Fibroblast of villous mesenchyme (primary cell): ENCODE measurements at regions not wholly inside any gene's neighbourhood (a gene's known extent, or its start where the extent isn't known, plus 50 kb on each side); places are given as distances from the start of the nearest gene placed in this dataset.
A peak's percentile ranks its signal among the peaks of the same experiment; 100 is the strongest.

Experiments used
- DNase-seq: peaks from one replicate; pipeline ENCODE4 v3.0.0-alpha.2; 2010; ENCODE audit warnings: low read depth
- H3K4me3 ChIP-seq: 2 replicates; pipeline ENCODE4 v1.5.1; 2011; ENCODE audit warnings: low read depth, mild to moderate bottlenecking, low read length
- CTCF ChIP-seq: IDR thresholded peaks from 2 replicates; pipeline ENCODE4 v1.5.1; 2012; ENCODE audit warnings: low read depth, mild to moderate bottlenecking, low read length; ENCODE audit not compliant: insufficient read depth

DNA sequence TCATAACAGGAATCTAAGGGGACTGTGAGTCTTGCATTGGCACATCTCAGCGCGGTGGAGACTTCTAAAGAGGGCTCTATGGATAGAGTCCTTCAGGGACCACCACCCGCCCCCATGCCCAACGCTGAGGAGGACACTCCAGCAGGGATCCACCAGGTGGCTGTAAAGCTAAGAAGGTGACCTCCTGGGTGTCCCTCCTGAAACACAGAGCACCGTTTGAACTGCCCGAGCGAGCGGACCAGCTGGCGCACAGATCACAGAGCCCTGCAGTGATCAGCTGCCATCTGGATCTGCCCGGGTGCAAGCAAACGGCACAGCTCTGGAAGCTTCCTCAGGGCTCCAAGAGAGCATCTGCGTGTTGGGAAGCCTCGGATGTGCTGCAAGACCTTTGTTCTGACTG is 51.3 kb upstream of the LYST start:
- TF ChIP-seq CTCF, result no peak
- H3K4me3 ChIP-seq, result no peak overlapping the region
- DNase-seq, result no peak

DNA sequence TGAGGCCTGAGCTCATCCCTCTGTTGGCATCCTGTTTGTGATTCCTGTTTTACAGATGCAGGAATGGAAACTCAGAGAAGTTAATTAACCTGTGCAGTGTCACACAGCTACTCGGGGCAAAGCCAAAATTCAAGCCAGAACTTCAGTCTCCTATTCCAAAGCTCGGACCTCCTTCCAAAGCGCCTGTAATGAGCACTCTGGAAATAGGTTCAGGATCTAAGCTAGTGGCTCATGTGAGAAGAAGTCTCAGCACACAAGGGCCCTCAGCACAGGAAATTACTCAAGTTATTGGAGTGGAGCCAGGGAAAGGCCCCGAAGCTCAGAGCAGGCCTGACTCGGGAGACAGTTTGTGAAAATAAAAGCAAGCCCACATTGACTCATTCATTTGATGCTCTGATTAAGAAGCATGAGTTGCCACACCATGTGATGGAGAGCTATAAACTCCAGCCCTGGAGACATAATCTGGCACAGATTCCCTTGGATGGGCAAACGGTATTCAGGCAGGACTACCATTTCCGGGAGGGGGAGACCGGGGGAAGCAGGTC is 50.6 kb upstream of the LYST start:
- TF ChIP-seq CTCF, result no peak
- no peak overlapping the region for H3K4me3 ChIP-seq
- DNase-seq, result peak; percentile 100
